Cardiac muscle cell (in vitro differentiated cells and primary cell): ENCODE measurements at regions not wholly inside any gene's neighbourhood (a gene's known extent, or its start where the extent isn't known, plus 50 kb on each side); places are given as distances from the start of the nearest gene placed in this dataset.

ENCODE experiments used
- DNase-seq, 2 donors: peaks; one replicate each; pipeline versions ENCODE4 v3.0.0 to v3.0.0-alpha.2; 2010 to 2017; ENCODE audit warnings: low read depth in 1 of 2, low spot score in 1 of 2
- H3K27ac ChIP-seq: fragments of 200-600 bp; sonication (generic); 2 replicates; pipeline ENCODE4 v1.5.1; 2016
- H3K27me3 ChIP-seq: fragments of 200-600 bp; sonication (generic); 2 replicates; pipeline ENCODE4 v1.6.0; 2016; ENCODE audit warnings: control low read depth
- H3K36me3 ChIP-seq: fragments of 200-600 bp; sonication (generic); 2 replicates; pipeline ENCODE4 v1.5.1; 2016; ENCODE audit warnings: control low read depth
- H3K4me1 ChIP-seq: fragments of 200-600 bp; sonication (generic); 2 replicates; pipeline ENCODE4 v1.8.1; 2017; ENCODE audit warnings: low read depth, mild to moderate bottlenecking, mixed run types
- H3K4me3 ChIP-seq: fragments of 200-600 bp; sonication (generic); 2 replicates; pipeline ENCODE4 v1.5.1; 2016; ENCODE audit warnings: mild to moderate bottlenecking
- H3K9me3 ChIP-seq: fragments of 200-600 bp; sonication (generic); 2 replicates; pipeline ENCODE4 v1.5.1; 2017; ENCODE audit warnings: low read depth, mild to moderate bottlenecking, control low read depth
- TF ChIP-seq, protein P1 (sequence below): IDR thresholded peaks from 2 replicates; pipeline ENCODE4 v1.5.1; 2012; ENCODE audit warnings: low read depth, mild to moderate bottlenecking, low read length

DNA sequence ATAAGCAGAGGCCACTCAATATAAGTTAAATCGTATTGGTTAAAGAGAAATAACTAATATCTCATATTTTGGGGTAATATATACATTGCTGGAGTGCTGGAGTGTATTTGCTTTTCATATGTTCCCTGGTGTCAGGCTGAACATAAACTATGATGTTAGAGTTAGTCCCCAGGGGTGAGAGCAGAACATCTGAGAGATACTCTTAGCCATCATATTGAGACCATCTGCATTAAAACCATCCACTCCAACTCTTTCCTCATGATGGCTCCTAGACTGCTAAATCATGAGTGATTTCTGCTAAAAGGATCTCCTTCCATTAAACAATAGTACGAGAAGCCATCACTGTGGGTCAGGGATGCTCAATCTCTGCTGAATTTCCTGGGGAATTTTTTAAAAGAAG is 436.2 kb downstream of the DTWD2 start:
- Histone ChIP-seq H3K4me1 (no peaks in the 10 kb centered on the region), H3K4me3 (no peak overlapping the region), H3K27ac (no peak overlapping the region), H3K27me3 (no peaks in the 10 kb centered on the region), H3K36me3 (no peaks in the 10 kb centered on the region), H3K9me3 (no peaks in the 10 kb centered on the region)
- TF ChIP-seq, protein P1, sequence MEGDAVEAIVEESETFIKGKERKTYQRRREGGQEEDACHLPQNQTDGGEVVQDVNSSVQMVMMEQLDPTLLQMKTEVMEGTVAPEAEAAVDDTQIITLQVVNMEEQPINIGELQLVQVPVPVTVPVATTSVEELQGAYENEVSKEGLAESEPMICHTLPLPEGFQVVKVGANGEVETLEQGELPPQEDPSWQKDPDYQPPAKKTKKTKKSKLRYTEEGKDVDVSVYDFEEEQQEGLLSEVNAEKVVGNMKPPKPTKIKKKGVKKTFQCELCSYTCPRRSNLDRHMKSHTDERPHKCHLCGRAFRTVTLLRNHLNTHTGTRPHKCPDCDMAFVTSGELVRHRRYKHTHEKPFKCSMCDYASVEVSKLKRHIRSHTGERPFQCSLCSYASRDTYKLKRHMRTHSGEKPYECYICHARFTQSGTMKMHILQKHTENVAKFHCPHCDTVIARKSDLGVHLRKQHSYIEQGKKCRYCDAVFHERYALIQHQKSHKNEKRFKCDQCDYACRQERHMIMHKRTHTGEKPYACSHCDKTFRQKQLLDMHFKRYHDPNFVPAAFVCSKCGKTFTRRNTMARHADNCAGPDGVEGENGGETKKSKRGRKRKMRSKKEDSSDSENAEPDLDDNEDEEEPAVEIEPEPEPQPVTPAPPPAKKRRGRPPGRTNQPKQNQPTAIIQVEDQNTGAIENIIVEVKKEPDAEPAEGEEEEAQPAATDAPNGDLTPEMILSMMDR, result no peak
- no peak for DNase-seq

DNA sequence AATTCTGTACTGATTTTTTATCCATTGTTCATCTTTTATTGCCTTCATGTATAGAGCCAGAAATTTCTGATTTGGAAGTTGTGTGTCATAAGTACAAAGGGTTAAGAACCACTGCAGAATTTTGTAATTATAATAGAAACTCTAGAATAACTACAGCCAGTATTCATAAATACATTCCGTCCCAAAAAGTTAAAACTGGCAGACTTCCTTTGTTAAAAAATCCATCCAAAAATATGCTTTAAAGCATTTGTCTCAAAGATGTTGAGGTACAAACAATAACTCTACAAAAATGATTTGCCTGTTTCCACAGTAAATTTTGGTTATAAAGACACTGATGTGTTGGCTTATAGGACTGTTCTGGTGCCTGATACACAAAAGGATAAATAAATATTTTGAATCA is 436.6 kb downstream of the DTWD2 start:
- no peaks in the 10 kb centered on the region for H3K36me3 ChIP-seq
- no peaks in the 10 kb centered on the region for H3K9me3 ChIP-seq
- no peaks in the 10 kb centered on the region for H3K27me3 ChIP-seq
- no peaks in the 10 kb centered on the region for H3K4me1 ChIP-seq
- no peak for DNase-seq
- TF ChIP-seq, protein P1, result no peak
- no peak overlapping the region for H3K4me3 ChIP-seq
- H3K27ac ChIP-seq, result no peak overlapping the region

DNA sequence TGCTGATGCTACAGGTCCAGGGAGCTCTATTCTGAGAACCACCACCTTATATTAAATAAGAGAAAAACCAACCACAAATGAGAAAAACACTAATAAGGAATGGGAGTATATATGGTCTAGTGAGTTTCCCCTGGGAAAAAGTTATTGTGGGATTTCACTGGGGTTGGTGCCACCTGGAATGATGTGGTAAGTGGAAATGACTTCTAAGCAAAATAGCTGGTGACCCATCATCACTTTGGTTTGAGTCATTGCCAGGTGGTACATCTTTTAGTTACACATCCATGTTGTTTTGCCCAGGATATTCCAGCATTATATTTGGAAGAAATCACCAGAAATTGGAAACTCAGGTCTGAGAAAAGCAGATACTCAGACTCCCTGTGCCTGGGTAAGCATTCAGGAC is 437.3 kb downstream of the DTWD2 start:
- no peak overlapping the region for H3K27ac ChIP-seq
- H3K4me3 ChIP-seq, result no peak overlapping the region
- no peaks in the 10 kb centered on the region for H3K4me1 ChIP-seq
- no peak for DNase-seq
- H3K27me3 ChIP-seq, result no peaks in the 10 kb centered on the region
- no peaks in the 10 kb centered on the region for H3K36me3 ChIP-seq
- no peaks in the 10 kb centered on the region for H3K9me3 ChIP-seq
- TF ChIP-seq, protein P1, result no peak

DNA sequence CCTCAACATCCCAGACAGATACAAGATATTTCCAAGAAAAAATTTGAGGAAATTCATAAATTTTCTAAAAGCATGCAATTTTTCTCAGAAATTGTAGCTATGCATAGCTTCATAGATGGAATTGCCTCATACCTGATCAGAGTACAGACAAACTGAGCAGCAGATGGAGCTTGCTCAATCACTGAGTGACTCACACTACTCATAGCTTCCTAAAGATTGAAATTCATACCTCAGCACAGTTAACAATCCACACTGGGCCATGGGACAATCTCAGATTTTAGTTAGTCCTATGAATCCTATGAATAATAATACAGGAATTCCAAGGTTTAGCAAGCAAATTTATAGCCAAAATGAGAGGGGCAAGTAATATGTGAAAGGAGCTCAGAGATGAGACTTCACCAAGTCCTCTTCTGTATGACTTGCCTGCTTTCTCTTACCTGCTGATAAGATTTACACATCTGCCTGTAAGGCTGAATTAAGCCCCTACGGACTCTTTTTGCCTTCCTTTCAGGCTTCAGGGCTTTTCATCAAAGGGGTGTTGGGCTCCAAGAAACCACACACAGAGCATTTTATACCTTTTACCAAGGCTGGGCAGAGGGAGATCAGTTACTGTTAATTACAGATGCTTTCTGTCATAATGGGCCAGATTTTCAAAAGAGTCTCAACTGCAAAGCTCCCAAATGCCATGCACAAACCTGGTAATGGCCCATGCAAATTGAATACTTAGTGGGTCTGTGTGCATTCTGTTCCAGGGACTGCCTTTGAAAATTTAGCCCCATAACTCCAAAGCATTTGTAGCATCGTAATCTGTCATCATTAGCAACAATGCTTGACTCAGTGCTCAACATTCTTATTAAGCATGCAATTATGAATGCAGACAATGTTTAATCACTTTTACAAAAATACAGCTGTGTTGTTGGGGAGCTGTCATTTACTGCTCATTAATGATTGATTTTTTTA is 439.3 kb downstream of the DTWD2 start:
- H3K9me3 ChIP-seq, result no peaks in the 10 kb centered on the region
- no peaks in the 10 kb centered on the region for H3K4me1 ChIP-seq
- H3K27me3 ChIP-seq, result no peaks in the 10 kb centered on the region
- no peak overlapping the region for H3K4me3 ChIP-seq
- H3K27ac ChIP-seq, result no peak overlapping the region
- DNase-seq, result peak in 1 of 2 donors; percentile 79
- TF ChIP-seq, protein P1, result no peak
- no peaks in the 10 kb centered on the region for H3K36me3 ChIP-seq

DNA sequence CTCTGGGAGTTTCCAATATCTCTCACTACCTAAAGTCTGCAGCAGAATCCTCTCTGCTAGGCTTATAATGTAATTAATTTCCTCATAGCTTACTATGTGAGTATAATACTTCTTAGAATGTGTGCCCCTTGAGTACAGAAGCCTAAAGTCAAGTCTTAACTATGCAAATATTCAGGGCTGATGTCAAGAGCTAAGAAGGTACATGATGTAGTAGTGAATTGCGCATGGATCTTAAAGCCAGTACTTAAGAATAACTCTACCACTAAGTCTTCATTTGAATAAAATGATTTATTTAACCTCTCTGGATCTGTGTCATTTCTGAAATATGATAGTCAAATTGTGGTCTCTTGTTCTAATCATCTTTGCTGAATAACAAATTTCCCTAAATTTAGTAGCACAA is 442.9 kb downstream of the DTWD2 start:
- Histone ChIP-seq H3K27me3 (no peaks in the 10 kb centered on the region), H3K4me3 (no peak overlapping the region), H3K4me1 (no peaks in the 10 kb centered on the region), H3K36me3 (no peaks in the 10 kb centered on the region), H3K9me3 (no peaks in the 10 kb centered on the region), H3K27ac (no peak overlapping the region)
- no peak for DNase-seq
- TF ChIP-seq, protein P1, result no peak
